HepG2 (cell line): ENCODE measurements at regions not wholly inside any gene's neighbourhood (a gene's known extent, or its start where the extent isn't known, plus 50 kb on each side); places are given as distances from the start of the nearest gene placed in this dataset.

Source experiments
- ATAC-seq: fragments of 200-7000 bp; cut with Tn5 transposase; 3 replicates; pipeline ENCODE4 v1.9.1; 2020; ENCODE audit warnings: mild to moderate bottlenecking, moderate library complexity
- BruUV-seq: library from RNA; stranded (reverse); fragments of 400-500 nt; replicated peaks from 2 replicates; lab custom pipeline; 2021; lab: Mats Ljungman, UMichigan
- CTCF ChIA-PET: fragments of 300-600 bp; formaldehyde crosslinking; extraction: SDS; loops from one replicate; lab custom pipeline; 2021; ENCODE audit warnings: low total read pairs, inconsistent platforms, low intra/inter-chr PET ratio; lab: Yijun Ruan, JAX
- POLR2A ChIA-PET: fragments of 350-600 bp; sonication (Branson Sonifier 250); formaldehyde crosslinking; loops from one replicate; lab custom pipeline; 2020; ENCODE audit warnings: antibody characterized with exemption, inconsistent platforms; lab: Yijun Ruan, JAX
- DNase-seq: peaks from one replicate; pipeline ENCODE4 v3.0.0-alpha.2; 2015; ENCODE audit warnings: low spot score
- FAIRE-seq: peaks from 3 replicates; lab custom pipeline; 2011; peaks lifted over from hg19 to GRCh38; lab: Jason Lieb, UNC
- H2AFZ ChIP-seq: one replicate; pipeline ENCODE4 v1.6.1; 2011; ENCODE audit warnings: low read length, inconsistent platforms
- H3K27ac ChIP-seq: fragments of 300-600 bp; 3 replicates; pipeline ENCODE4 v1.8.0; 2011; ENCODE audit warnings: mixed run types, mild to moderate bottlenecking, mixed read lengths, low read length, inconsistent platforms; ENCODE audit not compliant: insufficient read depth; ENCODE audit errors: extremely low read length
- H3K27me3 ChIP-seq, 2 experiments: fragments of 200-600 bp in 1 of 2; 2 replicates in 1 of 2; 3 replicates in 1 of 2; pipeline versions ENCODE4 v1.6.0 to v1.8.0; 2011; ENCODE audit warnings: low read length in 2 of 2, mild to moderate bottlenecking in 2 of 2, moderate library complexity in 2 of 2, inconsistent platforms in 1 of 2; ENCODE audit not compliant: insufficient read depth in 2 of 2, control insufficient read depth in 1 of 2
- H3K36me3 ChIP-seq, 2 experiments: fragments of 200-600 bp in 1 of 2; replicated peaks in 1 of 2; 2 replicates in 1 of 2; 3 replicates in 1 of 2; pipeline versions ENCODE4 v1.5.1 to v1.8.0; 2011; ENCODE audit warnings: low read length in 2 of 2, inconsistent platforms in 1 of 2; ENCODE audit not compliant: insufficient read depth in 2 of 2, control insufficient read depth in 1 of 2
- H3K4me1 ChIP-seq: 2 replicates; pipeline ENCODE4 v1.5.1; 2012; ENCODE audit warnings: low read length, inconsistent platforms; ENCODE audit not compliant: insufficient read depth
- H3K4me2 ChIP-seq: 2 replicates; pipeline ENCODE4 v1.6.0; 2011; ENCODE audit warnings: low read depth, low read length, inconsistent platforms
- H3K4me3 ChIP-seq, 3 experiments: fragments of 200-600 bp in 1 of 3; sonication (generic), shearing (Covaris generic) in 1 of 3; replicated peaks in 1 of 3; 2 replicates each; pipeline ENCODE4 v1.5.1; 2011 to 2016; ENCODE audit warnings: low read length in 3 of 3, inconsistent platforms in 2 of 3, low read depth in 2 of 3, mild to moderate bottlenecking in 2 of 3, control low read depth in 1 of 3, mixed read lengths in 1 of 3; ENCODE audit not compliant: insufficient read depth in 1 of 3
- H3K79me2 ChIP-seq: one replicate; pipeline ENCODE4 v1.6.1; 2011; ENCODE audit warnings: low read length, inconsistent platforms; ENCODE audit not compliant: insufficient read depth
- H3K9ac ChIP-seq: 2 replicates; pipeline ENCODE4 v1.6.0; 2011; ENCODE audit warnings: mild to moderate bottlenecking, low read depth, low read length, inconsistent platforms; ENCODE audit not compliant: insufficient read depth
- H3K9me3 ChIP-seq: 2 replicates; pipeline ENCODE4 v1.5.1; 2012; ENCODE audit warnings: mild to moderate bottlenecking, low read length
- H4K20me1 ChIP-seq: 2 replicates; pipeline ENCODE4 v1.6.0; 2011; ENCODE audit warnings: inconsistent platforms, mild to moderate bottlenecking, low read length, moderate library complexity; ENCODE audit not compliant: insufficient read depth
- DRAP1 ChIP-seq: IDR thresholded peaks from 2 replicates; pipeline ENCODE4 v1.6.1; 2016; ENCODE audit warnings: missing genetic modification reagents, missing compliant biosample characterization
- ELF4 ChIP-seq: sonication (generic); formaldehyde crosslinking; IDR thresholded peaks from 2 replicates; pipeline ENCODE4 v1.5.0; 2020; ENCODE audit warnings: missing genetic modification reagents, mild to moderate bottlenecking, moderate library complexity, borderline replicate concordance
- HMGXB4 ChIP-seq, 2 experiments: sonication (generic) in 1 of 2; formaldehyde crosslinking in 1 of 2; IDR thresholded peaks; 2 replicates each; pipeline versions ENCODE4 v1.4.0 to v1.6.1; 2018 to 2020; ENCODE audit warnings: missing genetic modification reagents in 2 of 2, borderline replicate concordance in 1 of 2, low read depth in 1 of 2, mild to moderate bottlenecking in 1 of 2, missing biosample characterization in 1 of 2
- IRX3 ChIP-seq: sonication (generic); formaldehyde crosslinking; IDR thresholded peaks from 2 replicates; pipeline ENCODE4 v1.8.1; 2023; ENCODE audit warnings: mild to moderate bottlenecking, low read depth, missing genetic modification reagents, borderline replicate concordance
- KAT2B ChIP-seq: fragments of 150-350 bp; IDR thresholded peaks from 2 replicates; pipeline ENCODE4 v1.6.1; 2014; ENCODE audit warnings: low read depth, low read length, borderline replicate concordance
- NFE2L1 ChIP-seq: sonication (generic); formaldehyde crosslinking; IDR thresholded peaks from 2 replicates; pipeline ENCODE4 v1.4.0; 2020; ENCODE audit warnings: missing genetic modification reagents, mild to moderate bottlenecking, borderline replicate concordance
- PCBP1 ChIP-seq: fragments of 200-400 bp; formaldehyde crosslinking; IDR thresholded peaks from 2 replicates; pipeline ENCODE4 v1.6.1; 2017; ENCODE audit warnings: mild to moderate bottlenecking, low read depth, low read length, borderline replicate concordance
- RARG ChIP-seq: sonication (generic); formaldehyde crosslinking; IDR thresholded peaks from 2 replicates; pipeline ENCODE4 v1.4.0; 2020; ENCODE audit warnings: low read depth, mild to moderate bottlenecking, missing genetic modification reagents
- RELA ChIP-seq: sonication (generic); formaldehyde crosslinking; IDR thresholded peaks from 2 replicates; pipeline ENCODE4 v1.4.0; 2020; ENCODE audit warnings: missing genetic modification reagents
- TCF7L2 ChIP-seq: IDR thresholded peaks from 2 replicates; pipeline ENCODE4 v1.6.1; 2011; ENCODE audit warnings: mild to moderate bottlenecking, low read depth, low read length, moderate library complexity
- ZNF253 ChIP-seq: sonication (generic); formaldehyde crosslinking; IDR thresholded peaks from 2 replicates; pipeline ENCODE4 v1.8.0; 2022; ENCODE audit warnings: mild to moderate bottlenecking, missing genetic modification reagents, borderline replicate concordance
- ZNF704 ChIP-seq: sonication (generic); formaldehyde crosslinking; IDR thresholded peaks from 2 replicates; pipeline ENCODE4 v1.8.1; 2023; ENCODE audit warnings: mild to moderate bottlenecking, inconsistent platforms, moderate library complexity, missing genetic modification reagents, borderline replicate concordance
- ZNF776 ChIP-seq: sonication (generic); formaldehyde crosslinking; IDR thresholded peaks from 2 replicates; pipeline ENCODE4 v1.4.0; 2020; ENCODE audit warnings: mild to moderate bottlenecking, missing genetic modification reagents
- WGBS: methylation state at CpG from one replicate; pipeline ENCODE4 v1.1.6; 2017; ENCODE audit warnings: low lambda C conversion rate; 5-methylcytosine and 5-hydroxymethylcytosine counted together
- in situ Hi-C: cut with HindIII; loops from 2 replicates; pipeline ENCODE4 v1.10.0; 2017; ENCODE audit warnings: low pct_unique_long_range_greater_than_20kb; ENCODE audit not compliant: extremely low pct_ligation_motif_present
- intact Hi-C: fragments of 100-400 bp; cut with micrococcal nuclease; formaldehyde crosslinking; loops from one replicate; pipeline ENCODE4 v1.10.0; 2022; ENCODE audit not compliant: unreplicated experiment
- TF ChIP-seq, protein P1 (sequence below): sonication (generic); formaldehyde crosslinking; IDR thresholded peaks from 2 replicates; pipeline ENCODE4 v1.5.1; 2020; ENCODE audit warnings: missing genetic modification reagents, mild to moderate bottlenecking, borderline replicate concordance

GRCh38 chr16:64361753-64362152 lies 760.1 kb downstream of the CDH11 start:
- no peaks in the 10 kb centered on the region for H3K4me1 ChIP-seq
- CTCF ChIA-PET, result no interaction called here

More at GRCh38 chr16:64361753-64362152, 760.1 kb downstream of the CDH11 start:
- TF ChIP-seq ELF4 (CRISPR knock-in tag), result no peak
- TF ChIP-seq KAT2B, result no peak
- no peak for TF ChIP-seq RARG (CRISPR knock-in tag)
- TF ChIP-seq PCBP1, result no peak
- no peak for TF ChIP-seq DRAP1
- no peak for TF ChIP-seq HMGXB4 (CRISPR knock-in tag; IDR thresholded peaks at IDR 0.05; ENCODE audit: borderline replicate concordance in 1 of 2, low read depth in 1 of 2)
- TF ChIP-seq ZNF776, result no peak
- no peak for TF ChIP-seq ZNF704 (CRISPR knock-in tag)
- TF ChIP-seq, protein P1, sequence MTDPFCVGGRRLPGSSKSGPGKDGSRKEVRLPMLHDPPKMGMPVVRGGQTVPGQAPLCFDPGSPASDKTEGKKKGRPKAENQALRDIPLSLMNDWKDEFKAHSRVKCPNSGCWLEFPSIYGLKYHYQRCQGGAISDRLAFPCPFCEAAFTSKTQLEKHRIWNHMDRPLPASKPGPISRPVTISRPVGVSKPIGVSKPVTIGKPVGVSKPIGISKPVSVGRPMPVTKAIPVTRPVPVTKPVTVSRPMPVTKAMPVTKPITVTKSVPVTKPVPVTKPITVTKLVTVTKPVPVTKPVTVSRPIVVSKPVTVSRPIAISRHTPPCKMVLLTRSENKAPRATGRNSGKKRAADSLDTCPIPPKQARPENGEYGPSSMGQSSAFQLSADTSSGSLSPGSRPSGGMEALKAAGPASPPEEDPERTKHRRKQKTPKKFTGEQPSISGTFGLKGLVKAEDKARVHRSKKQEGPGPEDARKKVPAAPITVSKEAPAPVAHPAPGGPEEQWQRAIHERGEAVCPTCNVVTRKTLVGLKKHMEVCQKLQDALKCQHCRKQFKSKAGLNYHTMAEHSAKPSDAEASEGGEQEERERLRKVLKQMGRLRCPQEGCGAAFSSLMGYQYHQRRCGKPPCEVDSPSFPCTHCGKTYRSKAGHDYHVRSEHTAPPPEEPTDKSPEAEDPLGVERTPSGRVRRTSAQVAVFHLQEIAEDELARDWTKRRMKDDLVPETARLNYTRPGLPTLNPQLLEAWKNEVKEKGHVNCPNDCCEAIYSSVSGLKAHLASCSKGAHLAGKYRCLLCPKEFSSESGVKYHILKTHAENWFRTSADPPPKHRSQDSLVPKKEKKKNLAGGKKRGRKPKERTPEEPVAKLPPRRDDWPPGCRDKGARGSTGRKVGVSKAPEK (CRISPR knock-in tag), result no peak
- TF ChIP-seq ZNF253 (CRISPR knock-in tag), result no peak
- TF ChIP-seq IRX3, result no peak
- TF ChIP-seq NFE2L1 (CRISPR knock-in tag), result no peak
- TF ChIP-seq TCF7L2, result no peak
- no peak for TF ChIP-seq RELA (CRISPR knock-in tag)
- TF ChIP-seq, all 625 proteins: peak for 0
- no peak overlapping the region for H3K4me2 ChIP-seq
- no peaks in the 10 kb centered on the region for H4K20me1 ChIP-seq
- POLR2A ChIA-PET, result no interaction called here
- no peak overlapping the region for H3K4me3 ChIP-seq
- no peak overlapping the region for H3K27ac ChIP-seq
- H2AFZ ChIP-seq, result no peak overlapping the region
- FAIRE-seq (no peak), DNase-seq (no peak), ATAC-seq (no peak)
- no peak overlapping the region for H3K9ac ChIP-seq
- no peaks in the 10 kb centered on the region for H3K27me3 ChIP-seq
- H3K9me3 ChIP-seq, result peaks cover 13% of the 10 kb centered on the region
- intact Hi-C loops, result no loop called here
- no peaks in the 10 kb centered on the region for H3K36me3 ChIP-seq
- 0% methylated on average over 2 of the region's 2 CpGs for WGBS
- H3K79me2 ChIP-seq, result no peaks in the 10 kb centered on the region
- in situ Hi-C loops, result no loop called here
- BruUV-seq, result no TSS peak
